Activated T-helper 9 cell treated with anti-CD3 and anti-CD28 coated beads, Interleukin-2, amount 50 U/mL, for 16 hours (primary cell): ENCODE measurements at regions not wholly inside any gene's neighbourhood (a gene's known extent, or its start where the extent isn't known, plus 50 kb on each side); places are given as distances from the start of the nearest gene placed in this dataset.
A peak's percentile ranks its signal among the peaks of the same experiment; 100 is the strongest.

Experiments
- DNase-seq: peaks from one replicate; pipeline ENCODE4 v3.0.0-alpha.2; 2020; ENCODE audit warnings: low read depth

DNA sequence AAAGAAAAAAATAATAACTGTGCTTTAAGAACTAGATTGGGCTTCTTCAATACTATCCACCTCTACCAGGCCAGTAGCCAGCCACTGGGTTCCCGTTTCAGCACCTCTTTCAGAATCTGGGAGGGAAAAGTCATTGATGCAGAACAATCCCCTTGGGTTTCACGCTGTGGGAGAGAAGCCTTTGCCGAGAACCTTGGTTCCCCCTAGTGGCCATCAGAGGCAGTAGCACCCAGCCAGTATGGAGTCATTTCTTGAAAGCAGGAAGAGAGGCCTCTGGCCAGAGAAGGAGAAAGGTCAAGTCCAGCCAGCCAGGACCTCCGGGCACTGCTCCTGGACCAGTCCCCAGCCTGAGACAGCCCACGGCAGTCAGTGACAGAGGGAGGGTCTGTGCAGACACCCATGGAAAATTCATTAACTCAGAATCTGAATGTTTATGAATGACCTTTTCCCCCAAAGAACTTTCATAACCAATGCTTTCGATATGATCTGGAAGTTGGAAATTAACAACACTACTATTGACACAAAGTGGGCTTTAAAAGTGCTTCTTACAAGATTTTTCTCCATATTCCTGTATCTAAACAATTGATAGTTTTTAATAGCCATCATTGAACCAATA, 51.2 kb upstream of the CDH5 start:
- peak; percentile 8 for DNase-seq

DNA sequence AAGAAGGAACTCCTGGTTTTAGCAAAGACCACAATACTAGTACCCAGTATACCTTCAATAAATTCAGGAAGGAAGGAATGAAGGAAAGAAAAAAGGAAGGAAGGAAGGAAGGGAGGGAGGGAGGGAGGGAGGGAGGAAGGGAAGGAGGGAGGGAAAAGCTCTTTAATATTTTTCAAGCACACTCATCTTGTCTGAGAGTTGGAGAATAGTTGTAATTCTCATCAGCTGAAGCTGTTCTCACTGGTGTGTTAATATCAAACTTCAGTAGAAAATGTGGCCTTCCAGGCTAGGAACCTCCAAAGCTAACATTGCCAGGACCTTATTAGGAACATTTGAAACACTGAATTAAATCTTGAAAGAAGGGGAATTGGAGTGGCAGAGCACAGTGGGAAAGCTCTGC, 55.2 kb upstream of the CDH5 start:
- no peak for DNase-seq

DNA sequence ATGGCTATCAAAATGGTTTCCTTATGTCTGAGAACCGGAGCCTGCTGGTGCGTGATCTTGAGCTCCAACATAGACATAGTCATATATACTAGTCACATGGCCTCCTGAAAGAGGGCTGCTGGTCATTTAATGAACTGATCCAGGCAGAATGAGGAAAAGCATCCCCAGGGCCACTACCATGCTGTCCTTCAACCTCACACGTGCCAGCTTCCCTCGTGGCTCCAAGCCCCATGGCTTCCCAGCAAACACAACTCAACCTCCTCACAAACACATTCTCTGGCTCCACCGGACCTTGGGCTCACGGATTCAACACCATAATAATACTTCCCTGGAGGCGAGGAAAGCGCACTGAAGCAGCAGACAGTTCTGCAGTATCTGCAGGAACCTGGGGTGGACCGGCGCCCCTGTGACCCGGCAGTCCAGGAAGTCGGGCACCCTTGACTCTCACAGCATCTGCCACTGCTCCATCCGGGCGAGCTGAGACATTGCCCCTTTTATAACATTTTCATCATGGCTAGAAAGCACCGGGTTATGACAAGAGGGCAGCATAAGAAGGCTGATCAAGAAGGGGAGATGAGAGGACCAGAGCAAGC, 57.2 kb upstream of the CDH5 start:
- DNase-seq, result no peak

- DNase-seq, result no peak
Measured at GRCh38 chr16:66308096-66308495, 58.4 kb upstream of the CDH5 start.

DNA sequence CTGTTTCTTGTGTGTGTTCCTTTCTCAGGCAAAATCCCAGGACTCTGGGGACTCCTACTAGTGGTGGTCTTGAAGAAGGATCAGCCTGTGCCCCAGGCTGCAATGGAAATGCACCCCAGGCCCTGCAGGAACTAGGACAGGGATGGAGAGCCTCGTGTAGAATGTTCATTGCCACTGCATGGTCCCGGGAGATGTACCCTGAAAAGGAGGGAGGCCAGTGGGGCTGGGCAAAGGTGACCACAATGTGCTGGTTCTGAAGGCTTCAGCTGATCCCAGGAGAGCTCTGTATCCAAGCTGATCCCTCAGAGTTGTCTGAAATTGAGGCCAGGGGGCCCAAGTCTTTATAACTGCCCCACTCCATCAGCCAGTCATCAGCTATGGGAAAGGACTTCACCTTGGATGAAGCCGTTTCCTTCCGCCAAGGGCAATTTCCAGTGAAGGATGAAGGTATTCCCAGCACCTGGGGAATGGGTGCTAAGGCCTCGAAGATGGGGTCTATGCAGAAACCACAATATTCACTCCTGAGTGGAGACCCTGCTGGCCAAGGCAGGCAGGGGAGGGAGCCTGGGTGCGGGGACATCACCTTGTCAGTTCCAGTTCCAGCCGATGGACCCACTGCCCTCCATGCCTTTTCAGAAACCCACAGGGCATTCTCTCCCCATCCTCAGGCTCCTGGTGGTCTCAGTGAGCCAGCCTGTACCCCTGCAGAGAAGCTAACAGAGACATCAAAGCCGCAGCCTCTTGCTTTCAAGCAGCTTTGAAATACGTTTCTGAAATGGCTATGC, 59.9 kb upstream of the CDH5 start:
- DNase-seq, result no peak

- no peak for DNase-seq
Measured at GRCh38 chr16:66304961-66305360, 61.5 kb upstream of the CDH5 start.

DNA sequence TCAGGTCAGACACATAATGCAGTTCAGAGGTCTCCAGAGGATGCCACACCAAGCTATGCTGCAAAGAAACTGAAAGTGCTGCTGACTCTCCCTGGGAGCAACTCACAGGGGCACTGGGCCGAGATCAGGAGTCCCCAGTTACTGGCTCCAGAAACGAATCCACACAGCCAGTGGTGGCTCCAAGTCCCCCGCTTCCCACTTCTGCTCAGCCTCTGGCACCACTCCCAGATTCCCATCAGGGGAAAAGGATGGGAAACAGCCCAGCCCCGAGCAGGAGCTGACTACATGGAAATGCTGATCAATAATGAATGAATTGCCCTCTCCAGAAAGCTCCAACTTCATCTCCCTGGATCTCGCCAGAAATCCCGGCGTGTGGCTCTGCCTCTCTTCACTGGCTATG, 62.3 kb upstream of the CDH5 start:
- DNase-seq, result no peak

- no peak for DNase-seq
Measured at GRCh38 chr16:66300501-66300900, 66.0 kb upstream of the CDH5 start.

DNA sequence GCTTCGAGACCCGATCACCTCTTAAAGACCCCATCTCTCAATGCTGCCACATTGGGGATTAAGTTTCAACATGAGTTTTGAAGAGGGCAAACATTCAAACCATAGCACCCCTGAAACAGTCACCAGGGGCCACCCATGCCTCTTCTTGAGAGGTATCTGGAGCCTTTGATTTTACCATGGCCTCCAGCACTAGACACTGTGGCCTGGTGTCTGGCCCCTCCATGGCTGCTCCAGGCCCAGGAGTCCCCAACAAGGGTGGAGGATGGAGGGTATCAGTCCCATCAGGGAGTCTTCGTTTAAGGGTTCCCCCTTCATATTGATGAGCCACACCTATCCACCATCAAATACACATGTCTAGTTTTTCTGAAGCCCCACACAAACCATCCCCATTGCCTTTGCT, 66.5 kb upstream of the CDH5 start:
- DNase-seq, result no peak

DNA sequence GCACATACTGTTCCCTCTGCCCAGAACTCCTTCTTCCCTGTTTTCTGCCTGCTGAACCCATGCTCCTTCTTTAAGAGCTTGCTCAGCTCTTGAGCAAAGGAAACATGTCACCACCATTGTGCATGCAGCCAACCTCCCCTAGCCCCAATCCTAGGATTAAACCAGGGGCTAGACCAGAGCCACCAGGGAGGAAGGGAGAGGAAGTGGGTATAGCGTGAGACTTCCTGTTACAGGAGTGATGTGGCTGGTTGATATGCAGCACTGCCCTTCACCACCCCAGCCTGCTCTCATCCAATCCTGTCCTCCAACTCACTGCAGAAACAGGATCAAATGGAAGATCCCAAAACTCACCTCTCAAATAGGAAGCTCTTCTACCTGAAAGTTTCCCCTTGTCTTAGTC, 67.1 kb upstream of the CDH5 start:
- DNase-seq, result no peak

GRCh38 chr16:66298571-66299120, 67.8 kb upstream of the CDH5 start:
- DNase-seq, result no peak

- DNase-seq, result no peak
Measured at GRCh38 chr16:66298006-66298405, 68.5 kb upstream of the CDH5 start.

DNA sequence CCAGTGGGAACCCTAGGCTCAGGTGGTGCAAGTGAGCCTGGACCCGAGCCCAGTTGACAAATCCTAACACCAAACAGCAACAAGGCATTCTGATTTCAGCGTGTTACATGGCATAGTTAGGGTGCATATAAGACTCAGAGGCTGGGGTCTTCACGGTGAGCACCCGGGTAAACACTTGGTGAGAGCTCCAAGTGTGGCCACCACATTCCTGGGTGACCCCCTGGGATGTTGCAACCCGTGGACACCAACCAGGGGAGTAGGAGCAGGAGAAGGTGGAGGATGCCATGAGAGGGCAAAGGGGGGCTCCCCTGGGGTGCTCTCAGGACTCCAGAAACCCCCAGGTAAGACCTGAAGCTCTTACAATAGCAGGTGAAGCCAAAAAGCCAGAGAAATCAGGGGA, 69.9 kb upstream of the CDH5 start:
- DNase-seq, result no peak

DNA sequence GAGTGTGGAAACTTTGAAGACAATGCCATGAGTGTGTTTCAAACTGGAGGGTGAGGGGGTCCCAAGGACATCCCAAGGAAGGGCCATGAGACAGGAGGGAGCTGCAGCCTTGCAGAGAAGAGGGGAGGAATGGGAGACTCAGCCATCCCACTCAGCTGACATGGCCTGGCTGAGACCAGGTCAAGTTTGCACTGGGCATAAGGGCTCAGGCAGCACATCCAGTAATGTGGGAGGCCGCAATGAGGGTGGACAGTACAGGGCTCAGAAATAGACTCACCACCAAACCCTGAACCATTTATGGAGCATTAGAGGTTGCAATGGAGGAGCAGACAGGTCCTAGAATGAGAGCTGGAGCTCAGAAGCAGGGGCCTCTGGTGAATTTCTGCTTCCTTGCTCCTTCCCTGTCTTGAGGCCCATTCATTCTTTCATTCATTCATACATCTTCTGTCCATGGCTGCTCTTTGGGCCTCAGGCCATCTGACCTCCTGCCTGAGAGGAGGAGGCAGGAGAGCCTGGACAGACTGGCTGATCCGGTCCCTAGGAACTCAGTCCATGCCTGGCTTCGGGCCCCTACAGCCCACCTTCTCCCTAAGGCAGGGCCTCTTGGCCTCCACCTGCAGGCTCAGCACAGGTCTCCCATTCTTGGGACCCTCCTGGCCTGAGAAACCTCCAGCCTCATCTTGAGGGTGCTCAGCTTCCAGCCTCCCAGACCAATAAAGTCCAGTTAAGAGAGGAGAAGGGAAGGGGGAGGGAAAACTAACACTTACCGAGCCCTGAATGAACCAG, 70.5 kb upstream of the CDH5 start:
- DNase-seq, result no peak

GRCh38 chr16:66295213-66295612, 71.3 kb upstream of the CDH5 start:
- DNase-seq, result no peak

DNA sequence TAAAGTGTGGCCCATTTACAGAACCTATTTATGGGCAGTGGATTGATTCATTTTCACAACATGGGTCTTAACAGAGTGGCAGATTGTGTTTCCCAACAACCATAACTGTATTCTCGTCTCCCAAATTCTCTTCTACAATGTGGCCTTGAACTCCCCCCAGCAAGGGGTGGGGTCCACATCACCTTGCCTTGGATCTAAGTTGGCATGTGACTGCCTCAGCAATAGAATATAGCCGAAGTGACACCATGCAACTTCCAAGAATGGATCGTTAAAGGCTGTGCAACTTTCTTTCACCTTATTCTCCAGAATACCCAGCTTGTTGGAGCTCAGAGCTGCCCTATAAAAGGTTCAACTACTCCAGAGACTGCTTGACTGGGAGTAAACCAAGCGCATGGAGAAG, 72.0 kb upstream of the CDH5 start:
- DNase-seq, result no peak

- DNase-seq, result no peak
Measured at GRCh38 chr16:66293932-66294331, 72.6 kb upstream of the CDH5 start.

- DNase-seq, result no peak
Measured at GRCh38 chr16:66293207-66293735, 73.2 kb upstream of the CDH5 start.

- DNase-seq, result no peak
Measured at GRCh38 chr16:66292241-66292935, 74.1 kb upstream of the CDH5 start.

- no peak for DNase-seq
Measured at GRCh38 chr16:66291833-66292232, 74.7 kb upstream of the CDH5 start.

- no peak for DNase-seq
Measured at GRCh38 chr16:66290431-66290830, 76.1 kb upstream of the CDH5 start.

DNA sequence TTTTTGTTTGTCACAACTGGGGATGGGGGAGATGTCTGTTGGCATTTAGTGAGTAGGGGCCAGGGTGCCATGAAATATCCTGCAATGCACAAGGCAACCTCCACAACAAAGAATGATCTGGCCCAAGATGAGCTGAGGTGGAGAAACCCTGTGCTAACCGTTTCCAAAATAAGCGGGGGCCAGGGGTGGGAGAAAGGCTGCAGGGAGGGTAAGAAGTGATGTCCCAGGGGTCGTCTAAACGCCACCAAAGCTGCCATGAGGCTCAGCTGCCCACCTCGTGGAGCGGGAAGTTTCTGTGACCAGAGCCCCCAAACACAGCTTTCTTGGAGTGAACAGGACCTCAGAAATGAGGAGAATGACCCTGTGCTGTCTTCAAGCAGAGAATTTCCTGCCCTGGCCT, 76.5 kb upstream of the CDH5 start:
- no peak for DNase-seq
